HG03097 (cell line): ENCODE measurements at regions not wholly inside any gene's neighbourhood (a gene's known extent, or its start where the extent isn't known, plus 50 kb on each side); places are given as distances from the start of the nearest gene placed in this dataset.
"Not testable (repeated sequence)": the region's sequence is repeated elsewhere in the genome, so short reads cannot be mapped to it uniquely, and the experiment has no call there.

Experiments used
- ATAC-seq: cut with Tn5 transposase; IDR thresholded peaks from one replicate; pipeline ENCODE4 v1.9.1; 2021; ENCODE audit not compliant: unreplicated experiment, low FRiP score

DNA sequence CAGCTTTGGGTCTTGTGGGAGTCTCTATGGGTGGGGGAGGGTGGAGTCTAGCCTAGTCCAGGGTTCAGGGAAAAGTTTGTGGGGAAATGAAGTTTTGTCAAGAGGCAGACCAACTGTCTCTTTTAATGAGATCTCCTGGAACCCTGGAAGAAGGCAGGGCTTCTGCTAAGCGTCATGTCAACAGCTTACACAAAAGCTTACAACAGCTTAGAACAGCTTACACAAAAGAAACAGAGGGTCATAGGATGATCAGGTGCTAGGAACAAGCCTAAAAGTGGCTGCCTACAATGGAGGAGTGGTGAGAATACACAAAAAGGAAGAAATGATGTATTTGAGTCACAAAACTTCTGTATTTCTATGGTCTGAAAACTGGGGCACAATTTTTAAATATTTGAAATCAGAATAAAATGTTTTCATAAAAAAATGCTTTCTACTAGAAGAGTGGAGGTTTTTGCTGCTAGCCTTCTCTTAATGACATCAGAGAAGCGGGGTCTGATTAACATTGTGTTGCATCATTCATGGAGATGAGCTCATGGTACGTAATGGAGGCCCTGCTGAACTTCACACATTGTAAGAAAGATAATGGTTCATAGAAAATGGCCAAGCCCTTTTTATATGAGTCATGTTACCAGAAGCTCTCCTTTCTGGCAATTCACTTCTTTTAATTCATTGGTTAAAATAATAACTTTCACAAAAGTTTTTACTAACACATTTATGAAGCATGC, 351.0 kb downstream of the PIK3C3 start:
- ATAC-seq: no peak

DNA sequence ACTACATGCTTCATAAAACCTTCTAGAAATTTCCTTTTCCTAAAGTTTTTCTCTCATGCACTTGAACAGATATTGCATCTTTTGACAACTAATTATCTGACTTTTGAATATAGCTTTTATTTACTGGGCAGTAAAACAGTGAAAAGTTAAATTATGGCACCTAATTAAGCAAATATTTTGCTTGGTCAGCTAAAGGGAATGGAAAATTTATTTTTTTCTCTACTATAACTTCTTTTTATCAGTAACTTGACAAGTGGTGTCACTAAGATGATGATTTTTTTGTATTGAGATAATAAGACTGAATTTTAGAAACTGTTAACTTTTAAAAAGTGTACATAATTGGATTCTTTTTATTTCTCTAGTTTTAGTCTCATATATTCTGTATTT, 351.6 kb downstream of the PIK3C3 start:
- ATAC-seq: no peak

DNA sequence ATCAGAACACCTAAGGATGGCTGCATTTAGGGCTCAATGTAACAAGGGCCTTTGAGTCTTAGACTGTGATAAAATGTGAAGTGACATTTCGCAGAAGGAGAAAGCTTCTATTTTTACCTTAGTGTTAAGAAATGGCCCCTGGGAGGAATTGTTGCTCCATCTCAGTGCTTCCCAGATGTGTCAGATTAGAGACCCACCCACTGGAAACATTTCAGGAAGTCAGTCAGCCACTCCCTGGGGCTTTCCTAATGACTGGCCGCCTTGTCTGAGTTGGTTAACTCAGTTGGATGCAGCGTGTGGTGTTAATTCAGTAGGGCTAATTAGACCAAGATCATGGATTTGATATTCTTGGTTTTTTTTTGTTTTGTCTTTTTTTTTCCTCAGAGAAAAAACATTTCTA, 355.9 kb downstream of the PIK3C3 start:
- ATAC-seq: no peak

DNA sequence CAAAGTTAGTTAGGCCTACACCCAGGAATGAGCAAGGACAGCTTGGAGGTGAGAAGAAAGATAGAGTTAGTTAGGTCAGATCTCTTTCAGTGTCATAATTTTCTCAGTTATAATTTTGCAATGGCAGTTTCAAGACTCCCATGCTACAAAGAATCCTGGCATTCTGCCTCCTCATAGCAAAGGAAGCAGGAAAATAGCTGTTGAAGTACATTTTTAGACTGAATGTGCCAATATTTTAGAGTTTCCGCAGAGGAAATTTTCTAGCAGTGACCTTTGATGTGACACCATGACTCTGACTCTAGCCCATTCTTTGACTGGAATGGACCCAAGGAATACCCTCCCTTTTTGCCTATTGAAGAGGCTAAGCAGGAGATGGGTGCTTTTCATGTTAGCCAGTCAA, 371.7 kb downstream of the PIK3C3 start:
- ATAC-seq: no peak

DNA sequence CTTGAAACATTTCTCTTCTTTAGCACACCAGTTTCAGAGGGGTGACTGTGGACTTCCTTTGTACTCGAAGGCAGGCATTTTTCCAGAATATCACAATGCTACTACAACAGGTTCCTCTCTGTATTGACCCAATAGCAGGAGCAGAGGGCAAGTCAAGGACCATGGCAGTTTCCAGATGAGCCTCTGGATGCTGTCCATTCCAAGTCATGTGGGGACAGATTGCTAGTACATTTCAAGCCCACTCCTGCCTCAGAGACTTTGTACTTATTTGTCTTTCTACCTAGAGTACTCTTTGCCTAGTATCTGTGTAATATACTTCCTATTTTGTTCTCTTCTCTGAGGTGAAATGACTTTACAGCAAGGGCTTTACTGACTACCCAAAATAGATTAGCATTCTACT, 373.9 kb downstream of the PIK3C3 start:
- no peak for ATAC-seq

DNA sequence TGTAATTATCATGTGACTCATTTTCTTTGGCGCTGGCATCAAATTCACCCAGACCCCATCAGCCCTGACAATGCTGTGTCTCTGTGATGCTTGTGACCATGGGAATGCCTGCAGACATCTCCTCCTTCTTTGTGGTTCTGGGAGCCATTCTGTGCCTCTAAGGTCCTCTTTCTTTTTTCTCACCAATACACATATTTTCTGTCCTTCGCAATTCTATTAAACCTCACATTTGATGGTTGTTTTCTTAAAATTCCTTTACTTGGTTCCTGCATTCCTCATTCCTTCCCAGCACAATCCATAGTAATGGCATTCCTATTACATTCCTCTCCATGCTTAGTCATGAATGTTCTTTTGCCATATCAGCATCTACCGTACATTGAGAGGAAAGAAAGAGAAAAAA, 375.3 kb downstream of the PIK3C3 start:
- ATAC-seq: no peak

DNA sequence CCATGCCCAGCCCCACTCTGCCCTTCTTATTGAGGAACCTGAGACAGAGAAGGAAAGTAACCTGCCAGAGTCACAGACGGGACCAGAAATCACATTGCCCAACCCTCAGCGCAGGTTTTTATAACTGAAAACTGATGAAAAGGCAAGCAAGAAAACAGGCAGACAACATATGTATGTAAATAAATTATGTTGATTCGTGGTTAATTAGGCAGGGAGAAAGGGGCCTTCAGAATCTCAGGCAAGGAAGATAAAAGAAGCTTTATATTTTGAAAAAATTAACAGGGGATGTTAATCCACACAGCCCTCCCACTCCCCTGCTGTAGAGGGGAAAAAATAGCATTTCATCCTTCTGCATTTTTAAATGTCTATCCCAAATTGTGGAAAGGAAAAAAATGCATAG, 378.5 kb downstream of the PIK3C3 start:
- no peak for ATAC-seq

DNA sequence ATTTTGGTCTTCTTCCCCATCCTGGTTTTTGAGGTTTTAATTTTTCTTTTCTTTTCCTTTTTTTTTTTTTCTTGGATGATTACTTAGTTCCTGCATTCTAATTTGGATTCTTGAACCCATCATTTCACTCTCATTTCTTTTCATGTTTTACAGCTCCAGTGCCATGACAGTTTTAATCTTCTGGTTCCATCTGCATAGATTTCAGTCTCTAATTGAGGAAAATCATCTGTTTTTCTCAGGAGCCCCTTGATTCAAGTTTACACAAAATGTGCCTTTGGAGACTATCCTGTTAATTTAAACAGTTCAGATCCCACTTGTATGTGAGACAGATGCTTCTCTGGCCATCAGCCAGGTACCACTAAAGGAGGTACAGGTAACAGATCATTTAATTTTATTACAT, 379.9 kb downstream of the PIK3C3 start:
- ATAC-seq: no peak

DNA sequence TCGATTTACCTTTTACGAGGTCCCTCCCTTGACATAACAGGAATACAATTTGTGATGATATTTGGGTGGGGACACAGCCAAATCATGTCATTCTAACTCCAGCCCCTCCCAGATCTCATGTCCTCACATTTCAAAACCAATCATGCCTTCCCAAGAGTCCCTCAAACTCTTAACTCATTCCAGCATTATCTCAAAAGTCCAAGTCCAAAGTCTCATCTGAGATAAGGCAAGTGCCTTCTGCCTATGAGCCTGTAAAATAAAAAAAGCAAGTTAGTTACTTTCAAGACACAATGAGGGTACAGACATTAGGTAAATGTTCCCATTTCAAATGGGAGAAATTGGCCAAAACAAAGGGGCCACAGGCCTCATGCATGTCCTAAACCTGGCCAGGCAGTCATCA, 381.1 kb downstream of the PIK3C3 start:
- no peak for ATAC-seq

DNA sequence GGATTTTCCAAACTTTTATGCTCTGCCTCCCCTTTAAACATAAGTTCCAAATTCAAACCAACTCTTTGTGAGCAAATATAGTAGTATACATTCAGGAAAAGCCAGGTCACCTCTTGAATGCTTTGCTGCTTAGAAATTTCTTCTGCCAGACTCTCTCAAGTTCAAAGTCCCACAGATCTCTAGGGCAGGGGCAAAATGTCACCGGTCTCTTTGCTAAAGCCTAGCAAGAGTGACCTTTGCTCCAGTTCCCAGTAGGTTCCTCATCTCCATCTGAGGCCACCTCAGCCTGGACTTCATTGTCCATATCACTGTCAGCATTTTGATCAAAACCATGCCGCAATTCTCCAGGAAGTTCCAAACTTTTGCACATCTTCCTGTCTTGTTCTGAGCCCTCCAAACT, 382.3 kb downstream of the PIK3C3 start:
- ATAC-seq: not testable (repeated sequence)

DNA sequence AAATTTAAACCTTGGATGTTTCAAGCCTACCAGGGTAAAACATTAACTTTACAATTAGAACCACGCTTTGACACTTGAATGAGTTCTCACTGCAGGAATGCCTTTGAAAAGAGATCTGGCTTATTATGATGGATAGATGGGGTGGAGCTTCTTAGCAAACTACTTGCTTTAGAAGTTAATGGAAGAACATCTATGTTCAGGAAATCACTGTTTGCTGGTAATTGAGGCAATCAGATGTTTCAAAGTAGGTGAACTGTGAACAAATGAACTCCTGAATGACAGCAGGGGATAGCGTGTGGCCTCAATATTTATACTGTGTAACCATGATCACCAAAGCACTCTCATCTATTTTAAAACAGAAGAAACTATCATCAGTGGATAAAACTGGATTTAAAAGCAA, 383.6 kb downstream of the PIK3C3 start:
- ATAC-seq: no peak

DNA sequence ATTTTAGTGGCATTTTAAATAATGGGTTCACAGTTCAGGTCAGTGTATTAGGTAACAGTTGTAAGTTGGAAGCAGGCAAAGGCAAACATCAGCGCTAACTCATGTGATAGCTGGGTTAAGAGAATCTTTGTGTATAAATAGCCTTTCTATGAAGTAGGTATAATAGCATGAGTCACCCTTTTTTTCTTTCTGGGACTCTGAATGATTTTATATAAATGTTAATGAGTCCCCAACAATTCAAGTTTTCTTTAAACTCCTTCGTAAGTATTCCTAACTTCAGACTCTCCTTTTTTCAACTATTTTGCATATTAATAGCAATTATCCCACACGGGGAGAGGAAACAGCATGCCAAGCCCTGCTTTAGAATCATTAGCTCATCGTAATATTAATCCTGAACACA, 384.3 kb downstream of the PIK3C3 start:
- ATAC-seq: no peak

DNA sequence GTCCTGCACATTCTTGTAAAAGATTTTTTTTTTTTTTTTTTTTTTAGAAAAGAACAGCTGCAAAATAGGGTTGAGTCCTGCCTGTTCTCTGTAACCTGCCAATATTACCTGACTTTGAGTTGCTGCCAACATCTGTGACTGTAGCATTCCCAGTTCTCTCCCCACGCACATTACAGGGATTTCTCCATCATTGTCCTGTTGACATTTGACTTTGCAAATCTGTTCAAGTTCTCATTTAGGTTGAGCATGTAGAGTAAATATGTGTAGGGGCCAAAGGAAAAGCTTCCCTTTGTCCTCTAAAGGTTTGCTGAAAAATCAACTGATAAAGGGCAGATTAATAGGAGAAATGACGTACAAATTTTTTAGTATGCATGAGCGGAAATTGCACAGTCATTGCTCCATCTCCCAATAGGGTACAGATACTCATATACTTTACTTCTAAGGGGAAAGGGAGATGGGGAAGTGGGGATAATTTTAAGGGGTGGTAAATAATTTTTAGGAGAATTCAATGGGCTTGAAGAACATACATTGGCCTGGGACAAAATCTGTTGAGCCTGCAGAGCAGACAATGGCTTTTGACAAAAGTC, 385.5 kb downstream of the PIK3C3 start:
- ATAC-seq: no peak

DNA sequence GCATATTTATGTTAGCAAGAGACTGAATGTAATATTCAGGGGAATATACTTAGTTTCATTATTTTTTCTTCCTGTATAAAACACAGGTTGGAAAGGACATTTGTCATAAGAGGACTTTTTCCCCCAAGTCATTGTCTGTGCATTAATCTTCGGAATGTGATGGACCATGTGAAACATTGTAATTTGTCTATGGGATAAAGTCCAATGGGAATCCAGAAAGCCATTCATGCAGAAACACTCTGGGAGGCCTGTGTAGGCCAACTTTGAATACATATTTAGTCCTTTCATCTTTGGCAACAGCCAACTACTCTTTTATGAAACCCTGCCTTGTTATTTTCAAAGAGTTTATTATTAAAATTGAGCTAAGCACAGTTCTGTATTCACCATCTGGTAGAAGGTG, 386.4 kb downstream of the PIK3C3 start:
- no peak for ATAC-seq

DNA sequence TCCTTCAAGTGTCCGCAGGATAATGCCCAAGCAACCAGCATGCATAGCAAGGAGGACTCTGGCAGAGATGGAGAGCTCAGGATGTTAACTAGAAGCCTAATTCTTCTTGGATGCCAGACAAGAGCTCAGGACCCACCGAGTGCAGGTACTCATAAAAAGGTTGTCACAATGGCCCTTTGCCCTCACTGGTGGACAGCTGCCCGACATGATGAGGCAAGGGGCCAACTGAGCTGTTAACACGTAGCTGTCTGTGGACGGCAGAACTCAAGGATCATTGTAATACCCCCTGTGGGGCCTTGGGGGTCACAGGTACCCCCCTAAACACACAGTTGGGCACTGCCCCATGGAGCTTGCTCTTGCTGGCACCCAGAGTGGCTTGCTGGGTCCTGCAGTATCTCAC, 393.7 kb downstream of the PIK3C3 start:
- ATAC-seq: no peak

DNA sequence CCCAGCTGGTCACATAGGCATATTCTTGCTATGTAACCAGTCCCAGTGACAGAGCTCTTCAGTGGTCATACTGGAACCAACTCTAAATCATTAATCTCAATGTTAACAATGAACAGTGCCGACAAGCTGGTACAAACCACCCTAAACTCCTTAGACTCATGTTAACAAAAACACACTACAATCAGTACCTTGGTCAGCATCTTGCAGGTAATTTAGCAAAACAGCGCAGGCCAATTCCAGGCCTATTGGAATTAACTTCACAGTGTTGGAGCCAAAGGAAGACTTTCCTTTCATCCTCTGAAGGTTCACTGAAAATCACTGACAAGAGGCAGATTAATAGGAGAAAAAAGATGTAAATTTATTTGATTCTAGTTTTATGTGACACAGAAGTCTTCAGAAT, 396.4 kb downstream of the PIK3C3 start:
- ATAC-seq: no peak

DNA sequence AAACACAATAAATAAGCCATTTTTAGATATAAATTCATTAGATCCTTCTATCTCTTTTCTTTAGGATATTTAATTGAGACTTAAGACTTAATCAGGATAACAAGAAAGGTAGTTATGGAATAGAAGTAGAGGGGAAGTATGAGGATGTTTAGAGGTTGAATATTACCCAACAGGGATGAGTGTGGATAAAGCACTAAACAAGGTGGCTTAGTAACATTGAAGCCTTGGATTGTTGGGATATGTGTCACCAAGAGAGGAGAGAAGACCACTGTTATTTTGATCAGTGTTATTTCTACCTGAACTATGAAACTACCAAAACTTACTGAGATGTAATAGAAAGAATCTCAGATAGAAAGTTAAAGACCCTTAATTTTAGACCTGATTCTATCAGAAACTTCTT, 405.7 kb downstream of the PIK3C3 start:
- no peak for ATAC-seq

DNA sequence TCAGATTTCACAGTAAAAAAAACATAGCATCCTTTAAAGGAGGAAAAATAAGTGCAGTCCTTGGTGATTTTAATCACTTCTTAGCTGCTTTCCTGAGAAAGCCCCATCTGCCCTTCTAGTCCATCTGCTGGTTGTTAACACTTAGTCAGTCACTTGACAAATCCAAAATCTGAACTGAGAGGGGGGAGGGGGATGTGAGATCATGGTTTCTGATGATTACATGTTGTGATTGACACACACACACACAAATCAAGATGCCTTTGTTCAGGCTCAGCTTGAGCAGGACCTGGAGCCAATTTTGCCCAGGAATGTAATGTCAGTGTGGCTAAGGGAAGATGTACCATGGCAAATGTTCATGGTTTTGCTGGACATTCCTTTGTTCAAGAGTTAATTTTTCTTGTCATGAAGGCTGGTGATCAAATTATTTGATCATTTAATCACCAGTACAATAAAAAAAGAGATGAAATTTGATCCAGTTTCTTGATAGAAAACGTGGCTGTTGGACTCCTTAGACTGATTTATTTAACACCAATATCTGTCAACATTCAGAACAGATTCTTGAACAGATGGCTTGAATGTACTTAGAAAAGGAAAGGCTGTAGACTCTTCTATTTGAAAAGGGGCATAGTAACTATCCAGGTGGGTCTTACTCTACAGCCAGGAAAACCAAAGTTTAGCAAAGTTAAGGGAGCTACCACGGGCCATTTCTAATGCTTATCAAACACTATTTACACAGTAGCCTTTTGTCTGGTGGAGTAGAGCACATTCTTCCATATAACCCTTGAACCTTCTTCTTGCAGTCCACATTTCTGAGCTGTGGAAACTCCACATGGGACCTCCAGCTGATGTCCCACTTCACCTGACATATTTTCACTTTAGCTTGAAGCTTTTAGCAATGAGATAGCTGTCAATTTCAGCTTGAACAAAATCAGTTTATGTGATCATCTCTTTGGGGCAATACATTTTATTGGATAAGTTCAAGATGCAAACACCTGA, 408.7 kb downstream of the PIK3C3 start:
- ATAC-seq: no peak

DNA sequence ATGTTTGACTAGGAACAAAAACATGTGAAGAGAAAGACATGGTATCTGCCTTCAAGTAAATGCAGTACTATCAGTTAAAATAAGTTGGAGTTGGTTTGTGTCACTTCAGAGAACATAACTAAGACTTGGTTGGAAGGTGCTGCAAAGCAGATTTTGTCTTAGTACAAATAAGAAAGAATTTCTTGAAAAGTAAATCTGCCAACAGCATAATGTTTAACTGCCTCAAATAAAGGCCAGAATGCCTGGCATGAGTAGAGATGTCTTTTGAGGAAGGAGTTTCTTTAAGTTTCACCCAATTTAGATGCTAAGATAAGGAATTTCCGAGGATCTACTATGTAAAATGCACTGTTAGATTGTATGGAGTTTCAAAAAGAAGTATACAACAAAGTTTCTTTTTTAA, 409.7 kb downstream of the PIK3C3 start:
- no peak for ATAC-seq

DNA sequence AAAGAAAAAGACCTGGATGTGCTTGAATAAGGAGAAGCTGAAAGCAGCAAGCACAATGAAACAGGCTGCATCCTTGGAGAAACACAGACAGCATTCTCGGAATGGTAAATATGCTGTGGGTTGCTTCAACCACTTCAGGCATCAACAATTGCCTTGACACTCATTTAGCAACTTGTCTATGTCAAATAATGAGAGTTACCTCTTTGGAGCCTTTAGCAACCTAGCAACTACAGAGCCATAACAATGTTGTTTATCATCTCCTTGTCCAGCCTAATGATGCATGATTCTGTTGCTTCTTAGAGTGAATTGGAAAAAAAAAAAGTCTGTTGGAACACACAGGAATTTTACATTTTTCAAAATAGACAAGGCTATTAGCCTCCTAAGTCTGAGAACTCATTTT, 410.6 kb downstream of the PIK3C3 start:
- no peak for ATAC-seq

DNA sequence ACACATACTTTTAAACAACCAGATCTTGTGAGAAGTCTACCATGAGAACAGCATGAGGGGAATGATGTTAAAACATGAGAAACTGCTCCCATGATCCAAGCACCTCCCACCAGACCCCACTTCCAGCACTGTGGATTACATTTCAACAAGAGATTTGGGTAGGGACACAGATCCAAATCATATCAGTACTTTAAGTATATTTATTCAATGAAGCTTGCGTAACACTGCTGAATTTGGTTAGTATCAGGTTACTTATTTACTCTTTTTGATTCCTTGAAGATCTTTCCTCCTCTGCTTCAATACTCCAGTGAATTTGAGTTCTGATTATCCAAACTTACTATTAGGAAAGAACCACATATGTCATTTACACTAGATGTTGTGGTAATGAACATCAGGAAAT, 418.6 kb downstream of the PIK3C3 start:
- no peak for ATAC-seq

DNA sequence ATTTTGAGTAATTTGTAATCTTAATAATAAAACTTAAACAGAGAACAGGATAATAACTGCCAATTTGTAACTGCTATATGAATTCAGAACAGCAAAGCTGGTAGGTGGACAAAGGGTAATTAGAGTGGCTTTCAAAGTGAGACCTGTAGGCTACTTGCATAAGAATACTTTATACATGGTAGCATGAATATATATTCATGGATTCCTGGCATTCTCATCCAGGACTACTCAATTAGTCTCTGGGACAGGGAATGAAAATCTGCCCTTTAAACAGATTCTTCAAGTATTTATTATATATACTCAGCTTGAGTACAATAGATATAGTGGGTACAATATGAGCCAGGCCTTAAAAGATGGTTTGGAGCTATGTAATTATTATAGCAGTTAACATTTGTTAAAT, 419.9 kb downstream of the PIK3C3 start:
- ATAC-seq: no peak
